ENCODE measurements at regions not wholly inside any gene's neighbourhood (a gene's known extent, or its start where the extent isn't known, plus 50 kb on each side); places are given as distances from the start of the nearest gene placed in this dataset.
A peak's percentile ranks its signal among the peaks of the same experiment; 100 is the strongest.

DNA sequence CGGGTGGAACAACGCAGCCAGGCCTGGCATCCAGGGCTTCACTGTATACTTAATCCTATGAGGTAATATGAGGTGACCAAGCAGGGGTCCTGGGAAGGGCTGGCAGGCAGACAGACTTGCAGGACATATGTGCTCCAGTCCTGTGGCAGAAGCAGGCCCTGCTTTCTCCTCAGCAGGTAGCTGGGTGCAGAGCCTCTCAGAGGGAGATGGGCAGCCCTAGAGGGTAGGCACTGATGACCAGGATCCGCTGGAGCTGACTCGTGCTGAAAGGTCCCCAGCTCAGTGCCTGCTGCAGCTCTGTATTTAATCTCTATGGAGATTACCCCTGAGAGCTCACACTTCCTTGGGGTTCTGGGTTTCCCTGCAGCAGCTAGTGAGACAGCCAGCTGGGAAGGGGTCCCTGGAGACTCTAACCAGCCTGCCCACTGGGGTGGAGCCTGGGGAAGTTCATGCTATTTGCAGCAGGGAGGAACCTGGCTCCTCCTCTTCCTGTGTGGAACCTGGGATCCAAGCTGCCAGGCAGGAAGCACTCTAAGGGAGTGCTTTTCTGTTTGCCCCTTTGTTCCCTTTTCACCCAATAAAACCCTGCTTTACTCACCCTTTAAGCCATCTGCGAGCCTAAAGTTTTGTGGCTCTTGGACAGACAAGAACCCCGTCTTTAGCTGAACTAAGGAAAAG is 339.2 kb downstream of the DCAF12L2 start:
- no peak for DNase-seq

DNA sequence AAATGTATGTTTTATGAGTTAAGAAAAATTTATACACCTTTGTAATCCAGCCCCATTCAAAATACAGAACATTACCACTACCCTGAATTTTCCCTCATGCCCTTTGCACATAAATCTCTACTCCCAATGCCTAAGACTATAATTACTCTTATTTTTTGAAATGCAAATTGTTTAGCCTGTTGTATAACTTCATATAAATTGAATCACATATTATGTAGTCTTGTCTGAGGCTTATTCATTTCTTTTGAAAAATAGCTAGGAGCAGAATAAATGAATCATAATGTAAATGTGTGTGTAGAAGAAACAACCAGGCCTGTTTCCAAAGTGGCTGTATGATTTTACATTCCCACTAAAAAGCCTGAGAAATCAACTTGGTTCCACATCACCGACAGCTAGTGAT is 319.8 kb downstream of the DCAF12L2 start:
- no peak for DNase-seq

DNA sequence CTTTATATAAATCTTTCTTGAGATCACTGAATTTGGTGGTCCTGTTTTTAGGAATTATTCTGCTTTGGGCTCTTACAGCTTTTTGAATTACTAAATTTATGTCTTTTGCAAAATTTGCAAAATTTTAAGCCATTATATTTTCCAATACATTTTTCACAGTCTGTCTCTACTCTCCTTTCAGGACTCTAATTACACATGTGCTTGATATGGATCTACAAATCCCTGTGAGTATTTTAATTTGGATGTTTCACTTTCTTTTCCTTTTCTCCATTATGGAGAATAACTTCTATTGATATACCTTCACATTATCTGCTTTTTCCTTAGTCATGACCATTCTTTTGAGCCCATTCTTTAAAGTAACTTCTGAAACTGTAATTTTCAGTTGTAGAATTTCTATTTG is 315.4 kb downstream of the DCAF12L2 start:
- no peak for DNase-seq

DNA sequence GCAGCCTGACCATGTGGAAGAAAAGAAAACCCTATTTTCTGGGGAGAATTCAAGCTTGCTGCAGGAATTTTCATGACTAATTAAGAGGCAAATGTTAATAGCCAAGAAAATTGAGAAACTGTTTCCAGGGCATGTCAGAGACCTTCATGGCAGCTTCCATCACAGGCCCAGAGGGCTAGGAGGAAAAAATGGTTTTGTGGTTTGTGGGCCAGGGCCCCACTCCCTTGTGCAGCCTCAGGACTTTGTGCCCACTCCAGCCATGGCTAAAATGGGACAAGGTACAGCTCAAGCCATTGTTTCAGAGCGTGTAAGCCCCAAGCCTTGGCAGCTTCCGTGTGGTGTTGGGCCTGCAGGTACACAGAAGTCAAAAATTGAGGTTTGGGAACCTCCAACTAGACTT is 282.9 kb downstream of the DCAF12L2 start:
- DNase-seq = no peak

DNA sequence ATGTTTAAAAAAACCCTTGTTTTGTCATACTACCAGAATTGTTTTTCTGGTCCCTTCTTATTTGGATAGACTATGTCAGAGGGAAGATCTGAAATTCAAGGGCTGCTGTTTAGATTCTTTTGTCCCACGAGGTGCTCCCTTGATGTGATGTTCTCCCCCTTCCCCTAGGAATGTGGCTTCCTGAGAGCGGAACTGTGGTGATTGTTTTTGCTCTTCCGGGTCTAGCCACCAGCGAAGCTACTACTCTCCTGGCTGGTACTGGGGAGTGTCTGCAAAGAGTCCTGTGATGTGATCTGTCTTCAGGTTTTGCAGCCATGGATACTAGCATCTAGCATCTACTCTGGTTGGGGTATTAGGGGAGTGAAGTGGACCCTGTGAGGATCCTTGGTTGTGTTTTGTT is 271.1 kb downstream of the DCAF12L2 start:
- DNase-seq = no peak

DNA sequence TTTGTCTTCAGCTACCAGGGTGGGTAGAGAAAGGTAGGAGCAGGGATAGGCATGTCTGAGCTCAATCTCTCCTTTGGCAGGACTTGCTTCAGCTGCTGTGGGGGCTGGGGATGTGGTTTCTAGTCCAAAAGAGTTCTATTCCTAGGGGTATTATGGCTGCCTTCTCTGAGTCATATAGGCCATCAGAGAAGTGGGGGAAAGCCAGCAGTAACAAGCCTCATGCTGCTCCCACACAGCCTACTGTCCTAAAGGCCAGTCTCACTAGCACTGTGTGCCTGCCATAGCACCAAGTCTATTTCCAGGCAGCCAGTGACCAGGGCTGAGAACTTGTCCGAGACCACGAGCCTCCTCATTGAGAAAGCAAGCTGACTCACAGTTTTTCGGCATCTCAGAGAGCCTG is 270.6 kb downstream of the DCAF12L2 start:
- DNase-seq = no peak

DNA sequence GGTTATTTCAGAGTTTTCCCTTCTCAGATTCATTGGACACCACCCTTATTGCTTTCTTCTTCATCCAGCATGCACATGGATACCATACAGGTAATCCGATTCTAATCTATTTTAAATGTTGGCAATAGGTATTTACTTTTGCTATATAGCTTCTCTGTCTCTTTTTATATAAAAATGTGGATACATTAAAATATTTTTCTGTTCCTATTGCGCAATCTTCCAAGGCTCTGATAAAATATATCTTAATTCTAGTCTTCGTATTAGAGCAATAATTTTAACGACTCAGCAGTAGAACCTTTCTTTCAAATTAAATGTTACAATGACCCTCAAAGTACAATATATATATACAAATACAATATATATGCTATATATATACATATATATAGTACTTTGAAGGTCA is 239.8 kb downstream of the DCAF12L2 start:
- DNase-seq = no peak

DNA sequence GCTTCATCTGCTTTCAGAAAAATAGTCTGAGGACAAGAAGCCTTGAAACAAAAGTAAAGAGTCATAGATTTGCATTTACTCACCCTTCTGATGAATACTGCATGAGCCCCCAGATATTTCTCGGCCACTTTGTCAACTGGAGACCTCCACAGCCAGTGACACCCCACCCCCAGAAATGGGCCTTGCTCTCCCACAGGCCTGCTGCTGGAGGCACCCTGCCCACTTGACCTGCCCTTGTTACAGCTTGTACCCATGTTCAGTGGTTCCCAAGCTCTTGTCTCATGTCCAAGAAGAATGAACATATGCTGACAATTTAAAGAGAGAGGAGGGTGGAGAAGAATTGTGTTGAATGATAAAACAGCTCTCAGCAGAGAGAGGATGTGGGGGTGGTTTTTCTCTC is 225.1 kb downstream of the DCAF12L2 start:
- no peak for DNase-seq

DNA sequence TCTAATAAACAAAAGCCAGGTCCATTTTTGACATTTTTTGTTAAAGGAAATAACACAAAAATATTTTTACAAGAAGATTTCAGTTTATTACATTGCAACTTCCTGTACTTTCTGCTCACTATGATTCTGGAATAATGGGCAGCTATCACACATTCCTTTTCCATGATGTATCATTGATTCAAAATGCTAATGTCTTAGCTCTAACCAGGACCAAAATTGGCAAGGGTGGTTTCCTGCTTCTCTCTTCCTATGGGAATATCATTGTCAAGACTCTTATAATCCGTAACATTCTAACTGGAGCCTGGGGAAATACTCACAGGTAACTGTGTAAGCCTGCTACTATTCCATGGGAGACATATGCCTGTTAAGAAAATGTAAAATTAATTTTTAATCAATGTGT is 218.6 kb downstream of the DCAF12L2 start:
- DNase-seq = no peak

DNA sequence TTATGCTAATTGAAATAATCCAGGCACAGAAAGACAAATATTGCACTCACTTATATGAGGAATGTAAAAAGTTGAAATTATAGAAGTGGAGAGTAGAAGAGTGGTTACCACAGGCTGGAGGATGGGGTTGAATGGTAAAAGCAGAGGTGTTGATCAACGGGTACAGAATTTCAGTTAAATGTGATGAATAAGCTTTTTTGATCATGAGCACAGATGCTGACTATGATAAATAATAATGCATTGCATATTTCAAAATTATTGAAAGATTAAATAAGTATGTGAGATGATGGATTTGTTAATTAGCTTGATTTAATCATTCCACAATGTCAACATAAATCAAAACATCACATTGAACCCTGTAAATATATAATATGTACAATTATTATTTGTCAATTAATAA is 213.1 kb downstream of the DCAF12L2 start:
- DNase-seq = no peak

DNA sequence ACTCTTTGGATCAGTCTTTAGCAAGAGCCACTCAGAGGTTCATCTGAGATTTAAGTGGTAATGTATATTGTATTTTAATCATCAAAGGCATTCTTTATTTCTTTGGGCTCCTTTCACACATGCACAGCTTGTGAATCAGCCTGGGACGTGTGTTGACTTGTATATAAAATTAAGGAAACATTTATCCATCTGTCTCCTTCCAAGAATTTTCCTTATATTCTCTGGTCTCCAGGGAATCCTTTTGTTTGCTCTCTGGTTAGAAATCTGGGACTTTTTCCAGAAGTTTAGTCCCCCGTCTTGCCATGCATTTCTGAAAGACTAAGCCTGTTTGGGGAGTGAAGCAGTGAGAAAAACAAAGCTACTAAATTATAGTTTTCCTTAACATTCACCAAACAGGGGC is 212.3 kb downstream of the DCAF12L2 start:
- DNase-seq = no peak

DNA sequence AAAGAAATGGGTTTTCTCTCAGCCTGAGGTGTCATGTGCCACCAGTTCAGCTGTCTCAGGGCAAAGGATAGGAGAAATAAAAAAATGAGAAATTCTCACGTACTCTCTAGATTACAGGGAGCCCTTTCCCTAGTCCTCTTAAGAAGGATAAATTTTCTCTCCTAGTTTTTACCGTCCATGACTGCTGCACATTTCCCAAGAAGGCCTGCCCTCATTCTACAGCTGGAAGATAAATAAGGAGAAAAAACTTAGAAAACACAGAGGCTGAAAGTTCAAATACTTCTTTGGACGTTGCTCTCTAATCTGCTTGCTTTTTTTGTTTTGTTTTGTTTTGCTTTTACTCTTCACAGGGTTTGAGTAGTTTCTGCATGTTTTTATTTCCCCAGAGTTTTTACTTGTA is 211.9 kb downstream of the DCAF12L2 start:
- DNase-seq = no peak

DNA sequence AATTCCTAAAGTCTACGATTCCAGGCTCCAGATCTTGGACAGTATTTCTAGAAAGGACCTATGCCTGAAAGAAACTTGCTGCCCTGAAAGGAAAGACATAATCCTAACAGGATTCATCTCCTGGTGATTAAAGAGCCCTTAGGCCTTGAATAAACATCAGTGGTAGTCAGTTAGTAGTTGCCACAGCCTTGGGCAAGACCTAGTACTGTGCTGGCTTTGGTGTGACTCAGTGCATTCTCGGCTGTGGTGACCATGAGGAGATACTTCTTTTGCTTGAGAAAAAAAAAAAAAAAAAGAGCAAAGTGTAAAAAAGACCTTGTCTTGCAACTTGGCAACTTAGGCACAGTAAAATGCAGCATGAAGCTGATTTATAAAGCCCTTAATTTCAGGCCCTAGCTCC is 188.2 kb downstream of the DCAF12L2 start:
- no peak for DNase-seq

DNA sequence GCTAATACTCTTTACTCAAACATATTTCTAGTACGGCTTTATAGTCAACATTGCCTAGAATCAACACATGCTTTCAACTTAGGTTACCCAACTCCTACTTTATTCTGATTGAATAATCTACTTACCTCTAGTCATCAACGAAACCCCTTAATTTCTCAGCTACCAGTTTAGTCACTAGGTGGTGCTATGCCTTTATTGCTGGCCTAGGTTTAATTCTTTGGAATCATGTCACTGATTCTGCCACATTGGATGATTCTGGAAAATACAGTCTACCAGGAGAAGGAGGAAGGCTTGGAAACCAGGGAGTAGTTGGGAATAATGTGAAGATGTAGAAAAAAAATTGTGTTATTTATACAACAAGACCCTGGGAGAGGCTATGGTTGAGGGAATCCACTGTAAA is 167.7 kb downstream of the DCAF12L2 start:
- peak in 2 of 4 experiments; percentile 0 for DNase-seq

DNA sequence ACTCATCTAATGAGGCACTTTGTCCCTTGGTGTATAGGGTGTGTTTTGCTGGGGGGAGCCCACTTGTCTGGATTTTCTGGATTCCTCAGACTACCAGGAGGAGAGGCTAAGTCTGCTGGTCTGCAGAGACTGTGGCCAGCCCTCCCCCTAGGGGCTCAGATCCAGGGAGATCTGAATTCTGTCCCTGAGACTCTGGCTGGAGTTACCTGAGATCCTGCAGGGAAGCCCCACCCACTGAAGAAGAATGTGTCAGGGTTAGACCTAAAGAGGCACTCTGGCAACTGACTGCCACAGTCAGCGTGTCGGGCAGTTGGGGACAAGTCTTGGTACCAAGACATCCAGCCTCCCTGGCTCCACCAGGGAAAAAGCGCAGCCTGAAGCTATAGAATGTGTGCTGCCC is 138.9 kb downstream of the DCAF12L2 start:
- DNase-seq = no peak

DNA sequence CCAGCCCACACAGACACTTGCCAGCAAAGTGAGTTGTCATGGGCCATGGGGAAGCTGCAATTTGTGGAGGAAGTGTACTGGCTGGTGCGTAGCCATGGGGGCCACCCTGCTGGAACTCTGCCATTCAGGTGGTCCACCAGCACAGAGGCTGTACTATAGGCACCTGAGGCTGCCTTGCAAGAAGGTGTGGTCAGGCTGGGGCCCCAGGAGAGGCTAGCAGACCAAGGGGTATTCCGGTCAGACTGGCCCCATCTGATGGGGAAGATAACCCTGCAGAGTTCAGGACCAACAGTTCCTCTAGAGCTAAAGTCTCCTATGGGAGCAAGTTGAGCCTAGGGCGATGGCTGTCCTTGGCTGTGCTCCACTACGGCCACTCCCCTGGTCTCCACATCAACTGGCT is 136.1 kb downstream of the DCAF12L2 start:
- no peak for DNase-seq

DNA sequence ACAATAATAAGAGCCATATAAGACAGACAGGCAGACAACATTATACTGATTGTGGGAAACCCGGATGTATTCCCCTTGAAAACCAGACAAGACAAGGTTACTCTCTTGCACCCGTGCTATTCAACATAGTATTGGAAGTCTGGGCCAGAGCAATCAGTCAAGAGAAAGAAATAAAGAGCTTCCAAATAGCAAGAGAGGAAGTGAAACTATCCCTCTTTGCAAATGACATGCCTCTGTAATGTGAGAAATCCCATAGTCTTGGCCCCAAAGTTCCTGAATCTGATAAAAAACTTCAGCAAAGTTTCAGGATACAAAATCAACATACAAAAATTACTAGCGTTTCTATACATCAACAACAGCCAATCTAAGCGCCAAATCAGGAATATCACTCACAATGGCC is 102.1 kb downstream of the DCAF12L2 start:
- no peak for DNase-seq

DNA sequence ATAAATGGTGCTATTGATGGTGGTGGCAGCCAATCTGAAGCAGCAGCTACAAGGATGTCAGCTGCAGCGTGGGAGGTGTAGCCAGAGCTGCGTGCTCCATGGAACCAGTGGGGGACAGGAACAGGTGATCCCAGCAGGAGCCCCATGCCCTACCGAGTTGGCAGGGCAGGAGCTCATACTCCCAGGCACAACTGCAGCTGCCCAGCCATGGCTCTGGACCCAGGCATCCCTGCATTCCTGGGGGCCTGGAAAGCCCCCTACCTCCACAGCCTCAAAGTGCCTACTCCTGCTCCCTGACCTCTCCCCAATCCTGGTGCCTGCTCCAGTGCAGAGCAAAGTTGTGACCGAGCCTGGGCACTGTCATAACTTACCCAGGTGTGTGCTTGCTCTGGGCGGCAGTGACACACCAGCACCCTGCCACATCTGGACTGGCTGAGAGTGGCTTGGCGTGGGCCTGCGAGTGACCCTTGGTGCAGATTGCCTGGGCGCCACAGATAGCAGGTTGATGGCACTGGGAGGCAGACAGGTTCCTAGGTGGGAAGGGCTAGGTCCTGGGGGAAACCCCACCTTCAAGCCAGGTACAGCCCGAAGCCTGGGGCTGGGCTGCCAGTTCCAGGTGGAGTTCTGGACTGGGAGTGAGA is 101.1 kb downstream of the DCAF12L2 start:
- no peak for DNase-seq

DNA sequence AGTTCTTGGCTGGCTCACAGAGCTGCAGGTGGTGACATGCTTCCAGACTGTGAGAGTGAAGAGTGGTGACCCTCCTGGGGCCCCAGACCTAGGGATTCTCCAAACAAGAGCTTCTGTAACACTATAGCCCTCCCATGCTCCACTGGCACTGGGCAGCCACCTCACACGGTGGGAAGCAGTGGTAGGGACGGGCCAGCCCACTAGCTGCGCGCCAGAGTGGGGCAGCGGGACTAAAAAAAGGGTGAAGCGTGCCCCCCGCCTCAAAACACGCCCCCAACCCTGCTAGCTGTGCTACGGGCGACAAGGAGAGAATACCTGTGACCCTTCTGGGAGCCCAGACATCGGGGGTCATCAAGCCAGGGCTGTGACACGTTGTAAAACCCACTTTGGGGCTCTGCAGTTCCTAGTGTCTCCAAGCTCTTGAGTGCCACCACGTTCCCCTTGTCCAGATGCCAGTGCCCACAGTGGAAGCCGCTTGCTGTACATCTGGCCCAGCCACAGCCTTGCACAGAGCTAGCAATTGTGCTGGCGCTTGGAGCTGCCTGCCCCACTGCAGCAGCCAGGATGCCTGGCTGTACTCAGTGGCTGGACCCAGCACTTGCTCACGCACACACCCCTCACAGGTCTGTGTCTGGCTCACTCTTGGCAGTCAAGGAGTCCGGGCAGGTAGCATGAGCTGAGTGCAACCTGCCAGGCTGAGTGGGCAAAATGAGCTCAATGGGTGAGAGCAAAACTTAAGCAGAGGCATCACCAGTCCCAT is 100.0 kb downstream of the DCAF12L2 start:
- no peak for DNase-seq
